ENCODE measurements at regions not wholly inside any gene's neighbourhood (a gene's known extent, or its start where the extent isn't known, plus 50 kb on each side); places are given as distances from the start of the nearest gene placed in this dataset.
"Not testable (repeated sequence)": the region's sequence is repeated elsewhere in the genome, so short reads cannot be mapped to it uniquely, and the experiment has no call there.

GRCh38 chr12:62194616-62195015 is 65.6 kb upstream of the USP15 start:
- intact Hi-C loops (cut with DNase I): loop anchor here (5.0 to 10.0 kb wide), 2 partner anchors 72 to 540 kb away; no protein-coding TSS in a partner anchor
- Histone ChIP-seq H3K9me3 (no peaks in the 10 kb centered on the region), H3K27ac (no peak overlapping the region), H3K27me3 (no peaks in the 10 kb centered on the region), H3K4me3 (no peak overlapping the region), H3K36me3 (no peaks in the 10 kb centered on the region), H3K4me1 (peaks cover 8 to 14% of the 10 kb centered on the region in 2 donors)
- no peak for TF ChIP-seq CTCF (IDR thresholded peaks at IDR 0.05)
- DNase-seq (ENCODE audit: low spot score in 2 of 2): no peak

DNA sequence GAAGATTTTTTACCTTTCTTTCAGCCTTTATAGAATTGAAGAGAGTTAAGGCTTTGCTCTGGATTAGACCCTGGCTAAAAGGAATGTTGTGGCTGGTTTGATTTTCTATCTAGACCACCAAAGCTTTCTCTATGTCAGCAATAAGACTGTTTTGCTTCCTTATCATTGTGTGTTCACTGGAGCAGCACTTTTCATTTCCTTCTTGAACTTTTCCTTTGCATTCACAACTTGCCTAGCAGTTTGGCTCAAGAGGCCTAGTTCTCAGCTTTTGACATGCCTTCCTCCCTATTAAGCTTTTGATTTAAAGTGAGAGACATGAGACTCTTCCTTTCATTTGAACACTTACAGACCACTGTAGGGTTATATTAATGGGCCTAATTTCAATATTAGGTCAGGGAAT is 64.1 kb upstream of the USP15 start:
- H3K27me3 ChIP-seq: no peaks in the 10 kb centered on the region
- intact Hi-C loops (cut with DNase I): loop anchor here (10.0 kb wide), 1 partner anchor 541 kb away; no protein-coding TSS in a partner anchor
- no peaks in the 10 kb centered on the region for H3K36me3 ChIP-seq
- H3K27ac ChIP-seq: no peak overlapping the region
- H3K9me3 ChIP-seq: peaks cover 0 to 10% of the 10 kb centered on the region in 2 donors
- H3K4me1 ChIP-seq: peaks cover 6 to 9% of the 10 kb centered on the region in 2 donors
- DNase-seq (ENCODE audit: low spot score in 2 of 2): no peak
- H3K4me3 ChIP-seq: no peak overlapping the region
- no peak for TF ChIP-seq CTCF (IDR thresholded peaks at IDR 0.05)

GRCh38 chr12:62202861-62203260 is 57.3 kb upstream of the USP15 start:
- H3K27ac ChIP-seq; intact Hi-C loops (cut with DNase I); H3K36me3 ChIP-seq; DNase-seq (ENCODE audit: low spot score in 2 of 2); H3K4me3 ChIP-seq; H3K27me3 ChIP-seq; H3K4me1 ChIP-seq: not testable (repeated sequence)
- peaks cover 0 to 22% of the 10 kb centered on the region in 2 donors for H3K9me3 ChIP-seq

DNA sequence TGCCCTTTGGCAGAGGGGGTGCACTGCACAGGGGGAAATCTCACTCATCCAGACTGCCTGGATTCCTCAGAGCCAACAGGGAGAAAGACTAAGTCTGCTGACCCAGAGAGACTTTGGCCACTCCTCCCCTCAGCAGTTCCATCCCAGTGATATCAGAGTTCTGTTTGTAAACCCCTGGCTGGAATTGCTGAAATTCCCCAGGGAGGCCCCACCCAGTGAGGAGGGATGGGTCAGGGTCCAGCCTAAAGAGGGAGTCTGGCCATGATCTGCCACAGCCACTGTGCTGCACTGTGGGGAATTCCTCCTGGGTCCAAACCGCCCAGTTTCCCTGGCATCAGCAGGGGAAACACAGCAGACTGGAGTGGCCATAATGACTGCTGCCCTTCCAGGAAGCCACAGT is 54.9 kb upstream of the USP15 start:
- H3K4me1 ChIP-seq: peaks cover 0 to 1% of the 10 kb centered on the region in 2 donors
- H3K36me3 ChIP-seq: no peaks in the 10 kb centered on the region
- intact Hi-C loops (cut with DNase I): no loop called here
- no peak for DNase-seq (ENCODE audit: low spot score in 2 of 2)
- no peaks in the 10 kb centered on the region for H3K27me3 ChIP-seq
- peaks cover 0 to 18% of the 10 kb centered on the region in 2 donors for H3K9me3 ChIP-seq
- H3K4me3 ChIP-seq: no peak overlapping the region
- TF ChIP-seq CTCF (IDR thresholded peaks at IDR 0.05): no peak
- no peak overlapping the region for H3K27ac ChIP-seq

GRCh38 chr12:62207248-62207647 is 53.0 kb upstream of the USP15 start:
- Histone ChIP-seq H3K27ac (no peak overlapping the region), H3K4me1 (peaks cover 0 to 5% of the 10 kb centered on the region in 2 donors), H3K36me3 (no peaks in the 10 kb centered on the region), H3K27me3 (no peaks in the 10 kb centered on the region), H3K4me3 (no peak overlapping the region), H3K9me3 (peaks cover 0 to 11% of the 10 kb centered on the region in 2 donors)
- intact Hi-C loops (cut with DNase I): no loop called here
- TF ChIP-seq CTCF (IDR thresholded peaks at IDR 0.05): no peak
- DNase-seq (ENCODE audit: low spot score in 2 of 2): no peak

Measured in ascending aorta (tissue), 2 donors.